ENCODE measurements at regions not wholly inside any gene's neighbourhood (a gene's known extent, or its start where the extent isn't known, plus 50 kb on each side); places are given as distances from the start of the nearest gene placed in this dataset.

GRCh38 chr6:71476371-71476770 lies 187.8 kb downstream of the OGFRL1 start:
- no peaks in the 10 kb centered on the region for H3K36me3 ChIP-seq (ENCODE audit: control insufficient read depth in 4 of 4, insufficient read depth in 3 of 4, low read depth in 1 of 4, low read length in 3 of 4)
- no peaks in the 10 kb centered on the region for H3K27me3 ChIP-seq (ENCODE audit: control insufficient read depth in 4 of 4, insufficient read depth in 4 of 4, low read length in 3 of 4)
- DNase-seq (ENCODE audit: low spot score) = no peak
- no peaks in the 10 kb centered on the region for H3K4me1 ChIP-seq (ENCODE audit: control insufficient read depth in 4 of 4, insufficient read depth in 4 of 4, low read length in 3 of 4)
- no peaks in the 10 kb centered on the region for H3K9me3 ChIP-seq (ENCODE audit: control insufficient read depth in 4 of 4, low read length in 3 of 4)
- 79% methylated on average over 4 of the region's 4 CpGs for WGBS
- H3K4me3 ChIP-seq (ENCODE audit: low read depth in 1 of 3, low read length in 3 of 3) = no peak overlapping the region
- H3K9ac ChIP-seq (ENCODE audit: low read depth in 1 of 2, low read length in 2 of 2) = no peak overlapping the region
- TF ChIP-seq YY1 (IDR thresholded peaks at IDR 0.05) (no peak), REST (IDR thresholded peaks at IDR 0.05) (no peak), HNF4A (conservative IDR thresholded peaks at IDR 0.05) (no peak), HNF4G (IDR thresholded peaks at IDR 0.05) (no peak), ATF3 (IDR thresholded peaks at IDR 0.05) (no peak), RAD21 (IDR thresholded peaks at IDR 0.05) (no peak), JUND (IDR thresholded peaks at IDR 0.05) (no peak), FOXA2 (IDR thresholded peaks at IDR 0.05) (no peak), ZBTB33 (IDR thresholded peaks at IDR 0.05) (no peak), NR2F2 (IDR thresholded peaks at IDR 0.05) (no peak), GABPA (IDR thresholded peaks at IDR 0.05 in 1 of 2, conservative IDR thresholded peaks at IDR 0.05 in 1 of 2) (no peak), CTCF (IDR thresholded peaks at IDR 0.05; ENCODE audit: low read depth, low read length, missing input control) (no peak), MAX (IDR thresholded peaks at IDR 0.05) (no peak), RXRA (IDR thresholded peaks at IDR 0.05) (no peak), FOXA1 (IDR thresholded peaks at IDR 0.05) (no peak), TAF1 (conservative IDR thresholded peaks at IDR 0.05) (no peak), EGR1 (IDR thresholded peaks at IDR 0.05; ENCODE audit: low read depth in 2 of 2) (no peak), SP1 (IDR thresholded peaks at IDR 0.05) (no peak)
- no peak overlapping the region for H3K27ac ChIP-seq (ENCODE audit: low read depth in 1 of 2, low read length in 2 of 2)

Measured in liver (tissue), 8 donors.